Hepatocyte (in vitro differentiated cells): ENCODE measurements at regions not wholly inside any gene's neighbourhood (a gene's known extent, or its start where the extent isn't known, plus 50 kb on each side); places are given as distances from the start of the nearest gene placed in this dataset.

ENCODE experiments used
- EZH2 ChIP-seq: fragments of 200-600 bp; sonication (generic); IDR thresholded peaks from 2 replicates; pipeline ENCODE4 v1.6.1; 2016; ENCODE audit warnings: antibody characterized with exemption, mild to moderate bottlenecking, borderline replicate concordance
- TF ChIP-seq, protein P1 (sequence below): fragments of 200-600 bp; sonication (generic); IDR thresholded peaks from 2 replicates; pipeline ENCODE4 v1.5.1; 2016; ENCODE audit warnings: antibody characterized with exemption, mild to moderate bottlenecking; ENCODE audit not compliant: poor library complexity

DNA sequence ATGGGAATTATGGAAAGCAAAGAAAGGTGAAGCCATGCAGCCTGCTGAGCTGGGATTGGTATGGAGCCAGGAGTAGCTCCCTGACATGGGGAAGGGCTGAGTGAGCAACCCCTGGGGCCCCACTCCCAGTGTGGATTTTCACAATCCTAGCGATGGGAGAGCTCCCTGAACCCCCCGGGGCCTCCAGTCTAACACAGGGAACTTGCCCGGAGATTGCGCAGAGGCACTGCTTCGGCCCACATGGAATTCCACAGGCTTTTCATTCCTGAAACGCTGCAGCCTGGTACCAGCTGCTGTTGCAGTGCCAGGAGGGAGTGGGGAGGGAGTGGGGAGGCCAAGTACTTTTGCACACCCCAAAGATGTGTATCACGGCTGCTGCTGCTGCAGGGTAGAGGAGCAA, 110.4 kb upstream of the C21orf91 start:
- TF ChIP-seq, protein P1, sequence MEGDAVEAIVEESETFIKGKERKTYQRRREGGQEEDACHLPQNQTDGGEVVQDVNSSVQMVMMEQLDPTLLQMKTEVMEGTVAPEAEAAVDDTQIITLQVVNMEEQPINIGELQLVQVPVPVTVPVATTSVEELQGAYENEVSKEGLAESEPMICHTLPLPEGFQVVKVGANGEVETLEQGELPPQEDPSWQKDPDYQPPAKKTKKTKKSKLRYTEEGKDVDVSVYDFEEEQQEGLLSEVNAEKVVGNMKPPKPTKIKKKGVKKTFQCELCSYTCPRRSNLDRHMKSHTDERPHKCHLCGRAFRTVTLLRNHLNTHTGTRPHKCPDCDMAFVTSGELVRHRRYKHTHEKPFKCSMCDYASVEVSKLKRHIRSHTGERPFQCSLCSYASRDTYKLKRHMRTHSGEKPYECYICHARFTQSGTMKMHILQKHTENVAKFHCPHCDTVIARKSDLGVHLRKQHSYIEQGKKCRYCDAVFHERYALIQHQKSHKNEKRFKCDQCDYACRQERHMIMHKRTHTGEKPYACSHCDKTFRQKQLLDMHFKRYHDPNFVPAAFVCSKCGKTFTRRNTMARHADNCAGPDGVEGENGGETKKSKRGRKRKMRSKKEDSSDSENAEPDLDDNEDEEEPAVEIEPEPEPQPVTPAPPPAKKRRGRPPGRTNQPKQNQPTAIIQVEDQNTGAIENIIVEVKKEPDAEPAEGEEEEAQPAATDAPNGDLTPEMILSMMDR: no peak
- no peak for TF ChIP-seq EZH2
